ENCODE measurements at regions not wholly inside any gene's neighbourhood (a gene's known extent, or its start where the extent isn't known, plus 50 kb on each side); places are given as distances from the start of the nearest gene placed in this dataset.

DNA sequence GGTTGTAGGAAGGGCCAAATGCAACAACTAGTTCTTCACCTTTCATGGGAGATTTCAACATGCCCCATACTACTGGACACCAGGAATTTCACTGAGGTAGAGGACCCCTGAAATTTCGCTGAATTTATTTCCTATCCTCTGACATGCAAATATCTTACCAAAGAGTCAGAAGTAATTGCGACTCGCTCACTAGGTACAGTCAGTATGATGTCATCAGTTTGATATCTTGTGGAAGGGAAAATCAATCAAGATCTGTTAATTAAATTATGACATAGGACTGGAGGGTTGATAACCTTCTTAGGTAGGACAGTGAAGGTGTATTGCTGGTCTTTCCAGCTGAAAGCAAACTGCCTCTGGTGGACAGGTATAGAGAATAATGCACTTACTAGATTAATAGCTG, 74.9 kb upstream of the TNIK start:
- no peak overlapping the region for H3K9ac ChIP-seq (ENCODE audit: extremely low read depth, insufficient read length, low read length)
- no peak overlapping the region for H3K14ac ChIP-seq (ENCODE audit: insufficient read depth, low read length)
- no peak for TF ChIP-seq CTCF (conservative IDR thresholded peaks at IDR 0.05)
- no peak overlapping the region for H3T11ph ChIP-seq (ENCODE audit: low read length)
- no peak overlapping the region for H2BK5ac ChIP-seq (ENCODE audit: insufficient read length, low read length)
- no peak overlapping the region for H4K91ac ChIP-seq (ENCODE audit: insufficient read length, low read depth, low read length)
- no peaks in the 10 kb centered on the region for H3K79me1 ChIP-seq (ENCODE audit: insufficient read depth, low read depth, low read length, poor library complexity, severe bottlenecking)
- no peak overlapping the region for H3K4me2 ChIP-seq (ENCODE audit: insufficient read depth, insufficient read length, low read length)
- H3K56ac ChIP-seq (ENCODE audit: insufficient read length, low read depth, low read length), result no peak overlapping the region
- no peak overlapping the region for H3K27ac Mint-ChIP-seq
- WGBS (ENCODE audit: extremely low coverage, insufficient read length, low lambda C conversion rate), result no CpG with 5 or more reads among the region's 3 CpGs
- no peak overlapping the region for H4K5ac ChIP-seq (ENCODE audit: insufficient read length, low read depth, low read length)
- H3K23ac ChIP-seq (ENCODE audit: insufficient read length, low read depth, low read length), result no peak overlapping the region
- H3K4me1 Mint-ChIP-seq, result peaks cover 6 to 10% of the 10 kb centered on the region in 2 experiments
- H3K36me3 Mint-ChIP-seq (ENCODE audit: insufficient read depth in 1 of 3, low read depth in 3 of 3), result no peaks in the 10 kb centered on the region; a peak in 1 of 7 replicates
- H2BK15ac ChIP-seq (ENCODE audit: low read depth, low read length), result no peak overlapping the region
- peaks cover 0 to 3% of the 10 kb centered on the region in 2 experiments; a peak in 1 of 5 replicates for H3K9me3 Mint-ChIP-seq
- no peak overlapping the region for H4K8ac ChIP-seq (replicated peaks; ENCODE audit: insufficient read length, low read depth, low read length)
- no peak overlapping the region for H2AK5ac ChIP-seq (ENCODE audit: insufficient read length, low read length)
- no peaks in the 10 kb centered on the region for H3K27me3 ChIP-seq (ENCODE audit: insufficient read depth, low read length)
- no peaks in the 10 kb centered on the region for H3K9me3 ChIP-seq (ENCODE audit: control insufficient read depth, low read depth, low read length)
- H3K4ac ChIP-seq (ENCODE audit: low read depth, low read length), result no peak overlapping the region
- peaks cover 2% of the 10 kb centered on the region; the same call in 1 of the 2 replicates for H3K4me1 ChIP-seq (ENCODE audit: insufficient read depth, low read length)
- H4K20me1 ChIP-seq (ENCODE audit: control insufficient read depth, insufficient read depth, insufficient read length), result no peaks in the 10 kb centered on the region
- no peak overlapping the region for H2BK12ac ChIP-seq (ENCODE audit: insufficient read length, low read depth, low read length)
- no peak for DNase-seq
- no peak overlapping the region for H3K18ac ChIP-seq (ENCODE audit: insufficient read length, low read depth, low read length)
- H2BK20ac ChIP-seq (ENCODE audit: low read depth, low read length, poor library complexity, severe bottlenecking), result no peak overlapping the region
- H2BK120ac ChIP-seq (ENCODE audit: low read depth, low read length, poor library complexity, severe bottlenecking), result no peak overlapping the region
- no peaks in the 10 kb centered on the region for H3K23me2 ChIP-seq (ENCODE audit: insufficient read length, low read depth, low read length, poor library complexity, severe bottlenecking)
- no peak overlapping the region for H3K4me3 Mint-ChIP-seq
- no peak overlapping the region for H3K27ac ChIP-seq (ENCODE audit: insufficient read length, low read depth, low read length)
- H3K79me2 ChIP-seq (ENCODE audit: insufficient read depth, low read length), result 0 out of 2 replicates have a peak, but pooled peaks cover 1% of the 10 kb centered on the region
- H3K27me3 Mint-ChIP-seq (ENCODE audit: low read depth), result no peaks in the 10 kb centered on the region; the same call in 1 of the 2 replicates
- no peak overlapping the region for H2AFZ ChIP-seq (ENCODE audit: low read length)
